ENCODE measurements at regions not wholly inside any gene's neighbourhood (a gene's known extent, or its start where the extent isn't known, plus 50 kb on each side); places are given as distances from the start of the nearest gene placed in this dataset.

DNA sequence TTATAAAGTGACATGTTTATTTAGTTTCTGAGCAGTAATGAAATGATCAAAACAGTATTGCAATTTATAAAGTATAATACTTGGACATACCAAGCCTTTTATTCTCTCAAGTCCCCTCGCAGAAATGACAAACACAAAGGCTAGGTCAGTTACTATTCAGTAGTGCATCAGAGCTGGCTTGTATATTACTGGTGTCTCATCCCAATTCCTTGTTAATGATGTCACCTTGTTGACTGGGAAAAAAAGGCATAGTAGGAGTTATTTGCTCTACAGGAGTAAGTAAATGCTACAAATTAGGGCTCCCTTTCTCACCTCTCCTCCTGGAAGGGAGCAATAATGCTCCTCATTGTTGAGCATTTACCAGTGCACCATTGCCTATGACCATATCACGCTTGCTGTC is 317.6 kb downstream of the CHL1 start:
- TF ChIP-seq, protein P1, sequence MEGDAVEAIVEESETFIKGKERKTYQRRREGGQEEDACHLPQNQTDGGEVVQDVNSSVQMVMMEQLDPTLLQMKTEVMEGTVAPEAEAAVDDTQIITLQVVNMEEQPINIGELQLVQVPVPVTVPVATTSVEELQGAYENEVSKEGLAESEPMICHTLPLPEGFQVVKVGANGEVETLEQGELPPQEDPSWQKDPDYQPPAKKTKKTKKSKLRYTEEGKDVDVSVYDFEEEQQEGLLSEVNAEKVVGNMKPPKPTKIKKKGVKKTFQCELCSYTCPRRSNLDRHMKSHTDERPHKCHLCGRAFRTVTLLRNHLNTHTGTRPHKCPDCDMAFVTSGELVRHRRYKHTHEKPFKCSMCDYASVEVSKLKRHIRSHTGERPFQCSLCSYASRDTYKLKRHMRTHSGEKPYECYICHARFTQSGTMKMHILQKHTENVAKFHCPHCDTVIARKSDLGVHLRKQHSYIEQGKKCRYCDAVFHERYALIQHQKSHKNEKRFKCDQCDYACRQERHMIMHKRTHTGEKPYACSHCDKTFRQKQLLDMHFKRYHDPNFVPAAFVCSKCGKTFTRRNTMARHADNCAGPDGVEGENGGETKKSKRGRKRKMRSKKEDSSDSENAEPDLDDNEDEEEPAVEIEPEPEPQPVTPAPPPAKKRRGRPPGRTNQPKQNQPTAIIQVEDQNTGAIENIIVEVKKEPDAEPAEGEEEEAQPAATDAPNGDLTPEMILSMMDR (IDR thresholded peaks at IDR 0.05) = no peak
- TF ChIP-seq, protein P2, sequence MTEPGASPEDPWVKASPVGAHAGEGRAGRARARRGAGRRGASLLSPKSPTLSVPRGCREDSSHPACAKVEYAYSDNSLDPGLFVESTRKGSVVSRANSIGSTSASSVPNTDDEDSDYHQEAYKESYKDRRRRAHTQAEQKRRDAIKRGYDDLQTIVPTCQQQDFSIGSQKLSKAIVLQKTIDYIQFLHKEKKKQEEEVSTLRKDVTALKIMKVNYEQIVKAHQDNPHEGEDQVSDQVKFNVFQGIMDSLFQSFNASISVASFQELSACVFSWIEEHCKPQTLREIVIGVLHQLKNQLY (CRISPR knock-in tag; IDR thresholded peaks at IDR 0.05) = no peak
- TF ChIP-seq, protein P3, sequence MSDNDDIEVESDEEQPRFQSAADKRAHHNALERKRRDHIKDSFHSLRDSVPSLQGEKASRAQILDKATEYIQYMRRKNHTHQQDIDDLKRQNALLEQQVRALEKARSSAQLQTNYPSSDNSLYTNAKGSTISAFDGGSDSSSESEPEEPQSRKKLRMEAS (CRISPR knock-in tag; IDR thresholded peaks at IDR 0.05) = no peak
- no peak for TF ChIP-seq JUN (CRISPR knock-in tag; IDR thresholded peaks at IDR 0.05)
- TF ChIP-seq, protein P4, sequence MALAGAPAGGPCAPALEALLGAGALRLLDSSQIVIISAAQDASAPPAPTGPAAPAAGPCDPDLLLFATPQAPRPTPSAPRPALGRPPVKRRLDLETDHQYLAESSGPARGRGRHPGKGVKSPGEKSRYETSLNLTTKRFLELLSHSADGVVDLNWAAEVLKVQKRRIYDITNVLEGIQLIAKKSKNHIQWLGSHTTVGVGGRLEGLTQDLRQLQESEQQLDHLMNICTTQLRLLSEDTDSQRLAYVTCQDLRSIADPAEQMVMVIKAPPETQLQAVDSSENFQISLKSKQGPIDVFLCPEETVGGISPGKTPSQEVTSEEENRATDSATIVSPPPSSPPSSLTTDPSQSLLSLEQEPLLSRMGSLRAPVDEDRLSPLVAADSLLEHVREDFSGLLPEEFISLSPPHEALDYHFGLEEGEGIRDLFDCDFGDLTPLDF (CRISPR knock-in tag; IDR thresholded peaks at IDR 0.05) = no peak
- no peak for TF ChIP-seq TP53 (CRISPR knock-in tag; IDR thresholded peaks at IDR 0.05)
- no peak for TF ChIP-seq ESRRA (CRISPR knock-in tag; IDR thresholded peaks at IDR 0.05; ENCODE audit: borderline replicate concordance)
- TF ChIP-seq OVOL2 (CRISPR knock-in tag; IDR thresholded peaks at IDR 0.05; ENCODE audit: borderline replicate concordance) = no peak
- TF ChIP-seq SMAD3 (CRISPR knock-in tag; IDR thresholded peaks at IDR 0.05; ENCODE audit: borderline replicate concordance) = no peak
- TF ChIP-seq HMGA2 (CRISPR knock-in tag; IDR thresholded peaks at IDR 0.05) = no peak

Measured in WTC11 (cell line).